ENCODE measurements at regions not wholly inside any gene's neighbourhood (a gene's known extent, or its start where the extent isn't known, plus 50 kb on each side); places are given as distances from the start of the nearest gene placed in this dataset.

GRCh38 chr12:67807814-67808213 is 159.3 kb downstream of the DYRK2 start:
- no peak for TF ChIP-seq GATA3 (IDR thresholded peaks at IDR 0.05; ENCODE audit: low read depth, low read length)
- TF ChIP-seq GATA2 (IDR thresholded peaks at IDR 0.05; ENCODE audit: low read depth, low read length), result no peak

All from SH-SY5Y (cell line).